SK-N-SH (cell line): ENCODE measurements at regions not wholly inside any gene's neighbourhood (a gene's known extent, or its start where the extent isn't known, plus 50 kb on each side); places are given as distances from the start of the nearest gene placed in this dataset.

Experiments used
- CTCF ChIA-PET: fragments of 300-600, 350-600 bp; formaldehyde crosslinking; extraction: SDS; loops from one replicate; lab custom pipeline; 2021; lab: Yijun Ruan, JAX
- POLR2A ChIA-PET: fragments of 350-600 bp; sonication (Branson Sonifier 250); formaldehyde crosslinking; extraction: SDS; loops from one replicate; lab custom pipeline; 2020; ENCODE audit warnings: antibody characterized with exemption, inconsistent platforms; lab: Yijun Ruan, JAX
- DNase-seq: peaks from one replicate; pipeline ENCODE4 v3.0.0; 2012
- H2AFZ ChIP-seq: fragments of 200-600 bp; sonication (generic); 2 replicates; pipeline ENCODE4 v1.8.1; 2016; ENCODE audit warnings: antibody characterized with exemption, mild to moderate bottlenecking, low read depth
- H3F3A ChIP-seq: fragments of 200-600 bp; sonication (generic); replicated peaks from 2 replicates; pipeline ENCODE3; 2016; ENCODE audit warnings: antibody characterized with exemption, mild to moderate bottlenecking; ENCODE audit not compliant: insufficient read depth
- H3K27ac ChIP-seq, 2 experiments: fragments of 200-500 bp in 1 of 2; fragments of 200-600 bp in 1 of 2; sonication (Bioruptor generic) in 1 of 2; sonication (generic), shearing (Covaris generic) in 1 of 2; 2 replicates each; pipeline versions ENCODE4 v1.5.1 to v1.6.1; 2014 to 2016; ENCODE audit warnings: low read depth in 2 of 2, inconsistent platforms in 1 of 2, low read length in 1 of 2, mild to moderate bottlenecking in 1 of 2, mixed read lengths in 1 of 2
- H3K27me3 ChIP-seq: fragments of 200-600 bp; sonication (generic), shearing (Covaris generic); 2 replicates; pipeline ENCODE4 v1.6.1; 2016; ENCODE audit warnings: mixed run types; ENCODE audit not compliant: insufficient read depth
- H3K36me3 ChIP-seq, 2 experiments: fragments of 200-500 bp in 1 of 2; fragments of 200-600 bp in 1 of 2; sonication (Bioruptor generic) in 1 of 2; sonication (generic) in 1 of 2; replicated peaks in 1 of 2; 2 replicates each; pipeline versions ENCODE3 to v1.5.1; 2014 to 2016; ENCODE audit warnings: low read length in 1 of 2, mild to moderate bottlenecking in 1 of 2; ENCODE audit not compliant: insufficient read depth in 2 of 2, control insufficient read depth in 1 of 2
- H3K4me1 ChIP-seq, 2 experiments: fragments of 200-500 bp in 1 of 2; fragments of 200-600 bp in 1 of 2; sonication (Bioruptor generic) in 1 of 2; sonication (generic), shearing (Covaris generic) in 1 of 2; 2 replicates each; pipeline versions ENCODE4 v1.5.1 to v1.6.1; 2014 to 2016; ENCODE audit warnings: low read depth in 1 of 2, low read length in 1 of 2, mixed run types in 1 of 2; ENCODE audit not compliant: insufficient read depth in 2 of 2, control insufficient read depth in 1 of 2
- H3K4me2 ChIP-seq: fragments of 200-600 bp; sonication (generic), shearing (Covaris generic); 2 replicates; pipeline ENCODE4 v1.6.1; 2017; ENCODE audit warnings: mixed run types
- H3K4me3 ChIP-seq, 2 experiments: fragments of 200-500 bp in 1 of 2; fragments of 200-600 bp in 1 of 2; sonication (Bioruptor generic) in 1 of 2; sonication (generic), shearing (Covaris generic) in 1 of 2; 2 replicates each; pipeline versions ENCODE4 v1.5.1 to v1.8.1; 2014 to 2016; ENCODE audit warnings: low read depth in 2 of 2, inconsistent platforms in 1 of 2, low read length in 1 of 2, mild to moderate bottlenecking in 1 of 2, mixed read lengths in 1 of 2, moderate library complexity in 1 of 2
- H3K79me2 ChIP-seq: fragments of 200-600 bp; sonication (generic); 2 replicates; pipeline ENCODE4 v1.8.1; 2017; ENCODE audit warnings: mild to moderate bottlenecking; ENCODE audit not compliant: insufficient read depth
- H3K9ac ChIP-seq: fragments of 200-600 bp; sonication (generic); 2 replicates; pipeline ENCODE4 v1.6.1; 2017; ENCODE audit warnings: mixed run types
- H3K9me2 ChIP-seq: fragments of 200-600 bp; sonication (generic); 2 replicates; pipeline ENCODE4 v1.6.1; 2017; ENCODE audit warnings: mixed run types
- H3K9me3 ChIP-seq: fragments of 200-600 bp; sonication (generic); 2 replicates; pipeline ENCODE4 v1.6.1; 2017; ENCODE audit warnings: mixed run types, mild to moderate bottlenecking, moderate library complexity
- H4K20me1 ChIP-seq: fragments of 200-600 bp; sonication (generic); 2 replicates; pipeline ENCODE4 v1.6.1; 2017; ENCODE audit warnings: mild to moderate bottlenecking, mixed run types; ENCODE audit not compliant: insufficient read depth
- CHD2 ChIP-seq: fragments of 150-350 bp; IDR thresholded peaks from 2 replicates; pipeline ENCODE4 v1.6.1; 2018; ENCODE audit warnings: low read length; ENCODE audit not compliant: partially characterized antibody
- CTCF ChIP-seq: fragments of 200-600 bp; sonication (generic); IDR thresholded peaks from 2 replicates; pipeline ENCODE4 v1.6.1; 2017; ENCODE audit warnings: antibody characterized with exemption, mild to moderate bottlenecking, moderate library complexity
- EP300 ChIP-seq, 2 experiments: IDR thresholded peaks; 2 replicates each; pipeline versions ENCODE4 v1.4.0 to v1.6.1; 2012; ENCODE audit warnings: borderline replicate concordance in 1 of 2, low read depth in 1 of 2, low read length in 1 of 2
- EZH2phosphoT487 ChIP-seq: fragments of 200-600 bp; sonication (generic); IDR thresholded peaks from 2 replicates; pipeline ENCODE4 v1.6.1; 2017; ENCODE audit warnings: low read depth, mixed run types, mild to moderate bottlenecking, antibody characterized with exemption, moderate library complexity, borderline replicate concordance
- FOXJ3 ChIP-seq: sonication (generic); formaldehyde crosslinking; IDR thresholded peaks from 2 replicates; pipeline ENCODE4 v1.5.1; 2020; ENCODE audit warnings: mild to moderate bottlenecking, missing genetic modification reagents
- GABPA ChIP-seq: IDR thresholded peaks from 2 replicates; pipeline ENCODE4 v1.4.0; 2012; ENCODE audit warnings: low read depth, mild to moderate bottlenecking
- JUND ChIP-seq: IDR thresholded peaks from 2 replicates; pipeline ENCODE4 v1.4.0; 2012
- NFIC ChIP-seq: IDR thresholded peaks from 2 replicates; pipeline ENCODE4 v1.4.0; 2012; ENCODE audit warnings: borderline replicate concordance
- RAD21 ChIP-seq: IDR thresholded peaks from 2 replicates; pipeline ENCODE4 v1.6.1; 2012; ENCODE audit warnings: mild to moderate bottlenecking, low read length
- REST ChIP-seq: IDR thresholded peaks from 2 replicates; pipeline ENCODE4 v1.6.1; 2012; ENCODE audit warnings: mild to moderate bottlenecking, low read depth, low read length, moderate library complexity
- RXRA ChIP-seq: IDR thresholded peaks from 2 replicates; pipeline ENCODE4 v1.4.0; 2012; ENCODE audit warnings: low read depth, mild to moderate bottlenecking, borderline replicate concordance
- TAF1 ChIP-seq: IDR thresholded peaks from 2 replicates; pipeline ENCODE4 v1.6.1; 2012; ENCODE audit warnings: low read depth, mild to moderate bottlenecking, low read length, moderate library complexity, borderline replicate concordance
- YY1 ChIP-seq: IDR thresholded peaks from 2 replicates; pipeline ENCODE4 v1.4.0; 2012; ENCODE audit warnings: low read depth, mild to moderate bottlenecking
- ZBTB33 ChIP-seq: IDR thresholded peaks from 2 replicates; pipeline ENCODE4 v1.4.0; 2012; ENCODE audit warnings: low read depth, borderline replicate concordance
- WGBS: methylation state at CpG from one replicate; pipeline ENCODE4 v1.1.6; 2017; ENCODE audit warnings: low lambda C conversion rate; 5-methylcytosine and 5-hydroxymethylcytosine counted together

GRCh38 chr3:193789455-193789854, 196.4 kb downstream of the OPA1 start:
- Histone ChIP-seq H3K36me3 (no peaks in the 10 kb centered on the region), H2AFZ (no peak overlapping the region), H3K4me2 (no peak overlapping the region), H4K20me1 (no peaks in the 10 kb centered on the region), H3K27me3 (no peaks in the 10 kb centered on the region), H3K79me2 (no peaks in the 10 kb centered on the region), H3K9me2 (no peaks in the 10 kb centered on the region), H3K4me1 (peaks cover 0 to 27% of the 10 kb centered on the region in 2 experiments; a peak in 3 of 4 replicates), H3K9me3 (no peaks in the 10 kb centered on the region), H3F3A (no peaks in the 10 kb centered on the region), H3K4me3 (no peak overlapping the region), H3K27ac (no peak overlapping the region), H3K9ac (no peak overlapping the region)
- WGBS = 74% methylated on average over 1 of the region's 1 CpG
- DNase-seq = no peak
- POLR2A ChIA-PET = interaction anchor here (0.8 kb wide), 1 partner anchor 526 kb away, joined by 3 read pairs; no protein-coding TSS in a partner anchor
- TF ChIP-seq TAF1 (no peak), CHD2 (no peak), JUND (no peak), NFIC (no peak), REST (no peak), EP300 (IDR thresholded peaks at IDR 0.05; ENCODE audit: borderline replicate concordance in 1 of 2, low read depth in 1 of 2, low read length in 1 of 2) (no peak), EZH2phosphoT487 (no peak), RXRA (no peak), ZBTB33 (no peak), FOXJ3 (CRISPR knock-in tag) (no peak), CTCF (no peak), RAD21 (no peak), GABPA (no peak), YY1 (no peak)
- CTCF ChIA-PET = interaction anchor here (0.8 to 13.1 kb wide), 5 partner anchors 9 to 529 kb away, joined by 3 to 246 read pairs (median 4); no protein-coding TSS in a partner anchor
